NCI-H2196 (cell line): ENCODE measurements at regions not wholly inside any gene's neighbourhood (a gene's known extent, or its start where the extent isn't known, plus 50 kb on each side); places are given as distances from the start of the nearest gene placed in this dataset.
"Not testable (repeated sequence)": the region's sequence is repeated elsewhere in the genome, so short reads cannot be mapped to it uniquely, and the experiment has no call there.

Experiments used
- DNase-seq: peaks from one replicate; lab custom pipeline; 2025; ENCODE audit not compliant: unreplicated experiment; lab: John Stamatoyannopoulos, UW

DNA sequence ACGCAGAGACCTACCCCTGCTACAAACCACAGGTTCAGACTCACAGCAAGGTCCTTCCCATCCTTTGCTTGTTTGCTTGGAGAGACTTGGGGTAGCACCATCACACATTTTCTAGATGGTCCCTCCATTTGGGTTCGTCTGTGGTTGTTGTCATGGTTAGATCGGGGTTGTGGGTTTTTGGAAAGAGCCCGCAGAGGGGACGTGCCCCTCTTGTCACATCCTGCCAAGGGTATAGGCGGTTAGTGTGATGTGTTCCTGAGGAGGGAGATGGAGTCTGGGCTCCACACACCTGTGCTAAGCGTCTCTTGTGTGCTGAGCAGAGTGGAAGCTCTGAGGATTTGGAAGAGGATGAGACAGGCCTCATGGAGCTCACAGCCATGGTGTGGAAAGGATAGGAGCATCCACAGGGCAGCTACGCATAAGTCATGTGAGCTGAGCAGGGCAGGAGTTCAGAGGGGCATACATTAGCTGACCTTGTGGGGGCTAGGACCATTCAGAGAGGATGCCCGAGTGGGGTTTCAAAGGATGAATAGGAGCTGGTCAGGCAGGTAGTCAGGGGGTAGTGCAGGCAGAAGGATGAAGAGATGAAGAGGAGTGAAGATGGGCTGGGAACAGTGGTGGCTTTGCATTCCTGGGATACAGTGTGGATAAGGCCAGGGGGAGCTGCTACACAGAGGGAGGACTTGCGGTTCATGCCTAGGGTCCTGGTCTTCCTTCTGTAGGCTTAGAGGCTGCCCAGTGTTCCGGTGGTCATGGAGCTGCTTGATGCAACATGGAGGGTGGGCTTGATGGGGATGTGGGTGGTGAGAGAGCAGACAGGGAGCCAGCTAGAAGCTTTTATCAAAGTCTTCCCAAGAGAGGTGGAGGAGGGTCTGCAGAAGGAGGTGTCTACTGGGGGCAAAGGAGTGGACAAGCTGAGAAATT lies 62.9 kb downstream of the ACKR3 start:
- no peak for DNase-seq

DNA sequence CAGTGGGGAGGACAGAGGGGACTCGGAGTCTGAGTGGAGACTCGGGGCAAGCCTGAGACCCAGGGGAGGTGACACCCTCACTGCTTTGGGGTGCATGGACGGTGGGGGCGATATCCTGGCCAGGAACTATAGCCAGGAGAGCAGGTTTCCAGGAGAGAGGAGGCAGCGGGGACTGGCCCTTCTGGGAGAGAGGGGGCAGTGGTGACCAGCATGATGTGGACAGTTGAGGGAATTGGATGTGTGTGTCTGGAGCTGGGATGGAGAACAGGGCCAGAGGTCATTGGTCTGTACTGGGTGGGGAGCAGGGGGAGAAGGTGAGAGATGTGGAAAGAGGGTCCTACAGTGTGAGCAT lies 63.6 kb downstream of the ACKR3 start:
- no peak for DNase-seq

DNA sequence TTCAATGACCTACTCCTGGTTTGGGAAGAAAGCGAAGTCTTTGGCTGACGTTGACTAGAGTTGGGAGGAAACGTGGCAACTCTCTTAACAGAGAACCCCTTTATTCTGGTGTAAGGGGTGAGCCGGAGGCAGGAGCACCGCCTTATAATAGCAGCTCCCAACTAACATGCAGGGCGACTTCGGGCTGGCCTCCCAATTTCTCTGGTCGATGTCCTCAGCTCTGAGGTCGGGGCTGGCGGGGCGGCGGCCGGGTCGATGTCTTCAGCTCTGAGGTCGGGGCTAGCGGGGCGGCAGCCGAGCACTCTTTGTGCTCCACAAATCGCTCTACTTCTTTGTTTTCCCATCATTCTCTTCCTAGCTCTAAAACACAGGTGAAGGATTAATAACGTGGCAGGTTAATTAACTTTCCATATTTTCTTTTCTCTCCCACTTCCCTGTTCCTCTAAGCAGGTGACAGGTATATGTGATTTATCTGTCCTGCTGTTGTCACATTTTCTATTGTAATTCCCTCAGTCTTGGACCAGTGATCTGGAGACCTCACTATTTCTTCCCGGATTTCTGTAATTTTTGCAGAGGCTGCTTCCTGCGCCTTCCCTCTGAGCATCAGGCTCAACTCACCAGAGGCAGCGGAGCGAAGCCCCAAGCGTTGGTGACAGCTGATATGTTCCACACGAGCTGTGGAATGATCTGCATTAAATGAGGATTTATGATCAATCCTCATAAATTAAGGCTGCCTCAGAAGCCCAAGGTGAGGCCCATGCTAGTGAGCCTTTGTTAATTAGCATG lies 64.3 kb downstream of the ACKR3 start:
- DNase-seq: no peak

DNA sequence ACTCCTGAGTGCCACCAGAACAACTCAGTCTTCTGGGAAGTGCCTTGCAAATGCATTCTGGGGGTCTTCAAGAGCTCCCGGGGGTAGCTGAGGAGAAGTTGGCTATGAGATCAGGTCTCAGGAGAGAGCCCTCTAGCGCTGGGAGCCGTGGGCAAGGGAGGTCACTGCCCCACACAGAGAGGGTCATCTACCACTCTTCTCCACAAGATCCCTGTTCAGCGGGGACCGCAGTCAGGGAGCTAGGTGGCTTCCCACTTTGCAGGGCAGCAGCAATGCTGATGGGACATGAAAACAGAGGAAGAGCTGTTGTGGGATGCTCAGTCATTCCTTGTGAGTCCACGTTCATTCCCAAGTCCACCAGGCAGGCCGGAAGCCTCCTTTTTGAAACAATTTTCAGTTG lies 66.6 kb downstream of the ACKR3 start:
- no peak for DNase-seq

DNA sequence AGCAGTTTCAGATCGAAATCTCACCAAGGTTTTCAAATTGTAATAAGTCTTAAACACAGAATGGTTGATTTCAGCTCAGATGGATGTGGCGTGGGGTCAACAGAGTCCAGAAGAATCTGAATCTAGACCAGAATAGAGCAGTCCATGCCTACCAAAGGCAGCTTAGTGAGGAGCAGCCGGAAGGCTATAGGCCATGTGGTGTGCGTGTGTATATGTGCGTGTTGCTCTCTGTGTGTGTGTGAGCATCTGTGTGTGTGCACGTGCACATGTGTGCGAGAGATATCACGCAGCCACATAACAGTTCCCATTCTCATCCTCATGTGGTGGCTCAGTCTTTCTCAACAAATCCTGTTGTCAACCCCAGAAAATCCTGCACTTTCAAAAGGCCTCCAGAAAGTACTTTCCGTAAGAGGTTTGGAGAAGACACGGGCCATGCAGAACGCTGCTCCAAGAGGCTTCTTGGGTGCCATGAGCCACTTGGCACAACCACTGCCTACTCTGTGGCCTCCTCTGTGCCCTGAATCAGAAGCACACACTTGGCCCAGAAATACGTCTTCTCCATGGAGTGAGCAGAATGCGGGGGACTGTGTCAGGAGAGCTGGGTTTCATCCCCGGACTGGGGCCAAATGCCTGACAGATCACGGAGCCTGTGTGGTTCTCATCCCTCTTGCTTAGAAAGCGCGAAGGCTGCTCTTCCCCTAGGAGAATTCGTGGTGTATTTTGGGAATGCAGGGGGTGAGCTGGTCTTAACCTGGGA lies 67.3 kb downstream of the ACKR3 start:
- no peak for DNase-seq

DNA sequence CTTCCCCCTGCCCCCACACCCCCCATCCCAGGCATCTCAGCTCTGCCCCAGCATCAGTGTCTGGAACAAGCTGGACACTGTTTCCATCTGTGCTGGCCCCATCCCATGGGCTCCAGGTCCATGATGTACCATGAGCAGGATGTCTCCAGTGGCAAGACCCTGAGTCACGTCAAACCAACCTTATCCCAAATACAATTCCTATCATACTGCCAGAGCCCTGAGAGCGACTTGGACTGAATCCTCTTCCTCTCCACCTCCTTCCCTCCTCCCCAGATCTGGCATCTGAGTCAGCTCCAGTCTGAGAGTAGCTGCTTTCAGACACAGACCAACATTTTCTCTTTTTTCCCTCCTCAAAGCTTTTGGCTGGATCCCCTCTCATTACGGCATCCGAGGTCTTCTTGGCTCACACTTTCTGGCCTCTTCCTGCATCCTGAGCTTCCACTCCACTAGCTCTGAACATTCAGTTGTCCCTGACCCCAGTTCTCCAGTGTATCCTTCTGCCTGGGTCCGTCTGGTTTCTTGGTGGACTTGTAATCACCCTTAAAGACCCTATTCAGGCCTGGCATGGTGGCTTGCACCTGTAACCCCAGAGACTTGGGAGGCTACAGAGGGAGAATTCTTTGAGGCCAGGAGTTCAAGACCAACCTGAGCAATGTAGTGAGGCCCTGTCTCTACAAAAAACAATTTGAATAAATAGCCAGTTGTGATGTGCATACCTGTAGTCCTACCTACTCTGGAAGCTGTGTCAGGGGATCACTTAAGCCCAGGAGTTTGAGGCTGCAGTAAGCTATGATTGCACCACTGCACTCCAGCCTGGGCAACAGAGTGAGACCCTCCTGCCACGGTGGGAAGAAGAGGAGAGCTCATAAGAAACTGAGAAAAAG lies 68.3 kb downstream of the ACKR3 start:
- DNase-seq: no peak

DNA sequence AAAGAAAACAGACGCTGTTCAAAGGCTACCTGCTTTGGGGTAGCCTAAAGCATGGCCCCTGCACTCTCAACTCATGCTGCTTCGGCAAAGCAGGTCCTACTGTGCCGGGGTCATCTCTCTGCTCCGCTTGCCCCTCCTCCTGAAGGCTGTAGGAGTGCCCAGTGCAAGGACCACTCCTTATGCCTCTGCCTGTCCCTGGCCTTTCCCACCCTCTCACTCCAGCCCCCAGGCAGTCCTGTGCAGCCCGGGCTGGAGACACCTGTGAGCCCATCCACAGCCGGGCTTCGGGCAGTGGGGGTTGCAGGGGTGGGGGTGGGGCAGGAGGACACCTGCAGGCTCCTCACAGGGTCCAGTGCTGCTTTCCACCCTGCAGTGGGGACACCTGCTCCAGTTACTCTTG lies 69.1 kb downstream of the ACKR3 start:
- no peak for DNase-seq

DNA sequence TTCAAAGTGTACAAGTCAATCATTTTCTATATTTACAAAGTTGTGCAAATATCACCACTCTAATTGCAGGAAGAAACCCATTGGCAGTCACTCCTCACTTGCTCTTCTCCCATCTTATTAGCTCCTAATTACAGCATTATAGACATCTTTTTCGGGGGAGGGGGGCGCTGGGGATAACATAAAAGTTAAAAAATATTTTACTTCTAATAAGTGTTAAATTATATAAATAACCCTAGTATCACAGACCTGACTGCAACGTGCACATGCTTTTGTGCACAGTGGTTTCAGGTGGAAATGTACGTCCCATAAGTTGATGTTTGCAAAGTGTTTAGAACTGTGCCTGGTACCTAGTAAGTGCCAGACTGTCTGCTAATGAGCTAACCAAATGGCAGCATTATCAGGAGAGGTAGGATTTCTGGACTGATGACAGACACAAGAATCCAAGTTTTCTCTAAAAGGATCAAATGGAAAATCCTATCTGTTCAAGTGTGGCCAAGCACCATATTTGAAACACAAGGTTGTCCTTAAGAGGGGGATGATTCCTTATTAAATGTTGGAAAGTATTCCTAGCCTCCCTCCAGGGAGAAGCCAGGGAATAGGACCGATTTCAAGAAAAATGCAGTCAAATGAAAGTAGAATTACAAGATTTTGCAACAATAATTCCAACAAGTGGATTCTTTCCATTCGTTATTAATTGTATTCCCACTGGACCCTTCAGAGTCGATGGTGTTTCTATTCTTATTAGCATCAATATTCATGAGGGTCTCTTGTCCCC lies 70.0 kb downstream of the ACKR3 start:
- no peak for DNase-seq

DNA sequence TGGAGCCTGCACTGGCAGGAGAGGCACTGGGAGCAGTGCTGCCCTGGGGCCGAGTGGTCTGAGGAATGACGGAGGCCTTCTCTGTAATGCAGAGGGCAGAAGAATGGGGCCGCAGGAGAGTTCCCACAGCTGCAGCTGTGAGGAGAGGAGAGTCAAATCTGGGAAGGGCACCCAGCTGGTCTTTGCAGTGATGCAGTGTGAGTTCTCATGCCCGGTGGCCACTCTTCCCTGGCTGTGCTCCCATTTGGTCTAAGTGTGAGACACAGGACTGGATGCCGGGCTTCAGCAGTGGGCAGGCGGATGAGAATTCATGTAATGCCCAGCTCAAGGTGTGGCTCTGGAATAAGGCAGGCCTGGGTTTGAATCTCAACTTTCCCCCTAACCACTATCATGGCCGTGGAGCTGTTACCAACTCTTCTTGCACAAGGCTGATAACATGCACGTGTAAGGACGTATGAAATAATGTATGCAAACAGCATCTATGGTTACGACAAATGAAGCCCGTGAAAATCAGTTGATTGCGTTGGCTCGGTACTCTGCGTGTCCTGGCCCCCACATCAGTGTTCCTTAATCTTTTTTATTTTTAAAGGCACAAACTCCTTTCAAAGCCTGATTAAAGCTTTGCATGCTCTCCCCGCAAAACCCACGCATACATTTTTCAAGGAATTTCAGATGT lies 71.6 kb downstream of the ACKR3 start:
- DNase-seq: no peak

DNA sequence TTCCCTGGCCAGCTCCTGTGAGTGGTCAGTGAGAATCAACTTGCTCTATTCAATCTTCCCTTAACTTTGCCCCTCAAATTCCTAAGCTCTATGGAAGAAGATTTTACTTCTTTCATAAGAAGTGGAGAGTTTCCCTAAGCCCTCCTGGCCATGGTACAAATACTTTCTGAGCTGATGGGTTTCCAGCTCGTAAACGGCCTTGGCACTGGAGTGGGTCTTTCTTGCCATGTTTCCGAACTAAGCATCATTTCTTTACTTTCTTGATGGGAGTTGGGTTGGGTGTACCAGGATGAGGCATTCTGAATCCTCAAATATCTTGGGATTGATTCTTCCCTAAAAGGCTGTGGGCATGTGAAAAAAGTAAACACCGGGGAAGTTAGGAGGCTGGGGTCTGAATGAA lies 72.5 kb downstream of the ACKR3 start:
- no peak for DNase-seq

DNA sequence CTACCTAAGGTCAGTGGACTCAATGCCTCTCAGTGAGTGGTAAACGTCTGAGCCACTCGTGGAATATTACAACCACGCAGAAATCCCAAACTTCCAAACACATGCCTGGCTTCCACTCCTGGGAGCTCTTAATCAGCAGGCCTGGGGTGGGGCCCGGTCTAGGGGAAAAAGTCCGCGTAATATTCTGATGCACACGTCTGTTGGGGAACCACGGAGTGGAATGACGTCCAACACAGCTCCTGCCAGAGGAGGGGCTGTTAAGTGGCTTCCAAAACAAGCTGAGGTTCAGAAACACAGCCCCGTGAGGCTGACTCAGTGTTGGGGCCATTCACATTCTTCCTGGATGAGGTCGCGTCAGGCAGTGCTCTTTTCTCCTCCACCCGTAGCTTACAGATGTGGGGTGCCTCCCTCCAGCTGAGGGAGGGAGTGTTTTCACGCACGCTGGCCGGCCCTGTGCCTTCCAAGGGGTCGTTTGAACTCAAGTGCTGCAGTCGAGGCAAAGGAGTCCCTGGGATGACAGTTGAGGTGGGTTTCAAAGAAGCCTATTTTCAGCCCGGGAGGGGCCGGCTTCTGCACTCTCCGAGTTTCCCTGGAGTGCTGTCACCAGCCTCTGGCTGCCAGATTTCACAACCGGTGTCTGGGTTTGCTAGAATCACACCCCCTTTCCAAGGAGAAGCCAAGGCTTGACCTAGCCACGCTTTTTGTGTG lies 73.1 kb downstream of the ACKR3 start:
- DNase-seq: no peak

DNA sequence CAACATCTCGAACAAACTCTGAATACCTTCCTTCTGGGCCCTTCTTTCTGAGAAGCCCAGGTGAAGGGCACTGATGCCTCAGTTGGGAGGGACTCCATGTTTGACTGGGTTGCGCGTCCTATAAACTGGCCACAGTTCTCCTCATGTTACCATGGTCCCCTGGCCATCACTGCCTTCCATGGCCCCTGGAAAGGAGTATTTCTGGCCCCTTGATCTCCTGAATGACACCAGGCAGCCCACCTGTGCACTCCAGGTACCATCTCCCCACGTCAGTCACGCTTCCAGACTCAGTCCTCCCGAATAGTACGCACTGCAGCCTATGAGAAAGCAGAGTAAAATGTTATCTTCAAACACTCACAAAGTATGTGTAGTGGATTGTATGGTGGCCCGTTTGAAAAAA lies 73.9 kb downstream of the ACKR3 start:
- no peak for DNase-seq

DNA sequence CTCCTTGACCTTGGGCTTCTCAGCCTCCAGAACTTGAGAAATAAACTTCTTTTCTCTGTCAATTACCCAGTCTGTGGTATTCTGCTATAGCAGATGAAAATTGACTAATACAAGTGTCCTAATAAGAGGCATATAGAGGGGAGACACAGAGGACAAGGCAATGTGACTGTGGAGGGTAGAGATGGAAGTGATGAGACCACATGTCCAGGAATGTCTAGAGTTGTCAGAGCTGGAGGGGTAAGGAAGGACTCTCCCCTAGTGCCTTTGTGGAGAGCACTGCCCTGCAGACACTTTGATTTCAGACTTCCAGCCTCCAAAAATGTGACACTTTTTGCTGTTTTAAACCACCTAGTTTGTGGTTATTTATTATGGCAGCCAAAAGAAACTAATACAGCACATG lies 74.4 kb downstream of the ACKR3 start:
- DNase-seq: no peak

DNA sequence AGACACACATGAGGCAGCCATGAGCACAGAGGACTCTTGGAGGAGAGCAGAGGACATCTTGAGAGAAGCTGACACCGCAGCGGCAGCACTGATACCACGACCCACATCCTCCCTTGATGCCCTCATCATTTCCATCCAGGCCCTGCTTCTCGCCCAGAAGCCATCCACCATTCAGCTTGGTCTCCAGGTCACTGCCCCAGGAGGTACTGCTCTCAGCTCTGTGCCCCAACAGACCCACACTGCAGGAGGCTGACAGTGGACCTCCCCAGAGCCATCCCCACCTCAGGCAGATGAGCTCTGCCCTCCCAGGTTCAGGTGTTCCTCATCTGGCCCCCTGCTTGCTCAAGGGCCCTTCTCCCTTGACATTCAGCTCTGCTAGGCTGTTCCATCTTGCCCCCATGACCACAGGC lies 74.9 kb downstream of the ACKR3 start:
- DNase-seq: no peak

DNA sequence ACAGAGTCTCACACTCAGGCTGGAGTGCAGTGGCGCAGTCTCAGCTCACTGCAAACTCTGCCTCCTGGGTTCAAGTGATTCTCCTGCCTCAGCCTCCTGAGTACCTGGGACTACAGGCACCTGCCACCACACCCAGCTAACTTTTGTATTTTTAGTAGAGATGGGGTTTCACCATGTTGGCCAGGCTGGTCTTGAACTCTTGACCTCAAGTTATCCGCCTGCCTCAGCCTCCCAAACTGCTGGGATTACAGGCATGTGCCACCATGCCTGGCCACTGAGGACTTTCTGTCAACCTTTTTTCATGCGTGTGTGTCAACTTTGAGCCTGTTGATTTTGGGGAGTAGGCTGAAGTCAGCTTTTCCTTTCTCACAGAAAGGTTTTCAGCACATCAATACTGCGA lies 75.5 kb downstream of the ACKR3 start:
- DNase-seq: not testable (repeated sequence)

DNA sequence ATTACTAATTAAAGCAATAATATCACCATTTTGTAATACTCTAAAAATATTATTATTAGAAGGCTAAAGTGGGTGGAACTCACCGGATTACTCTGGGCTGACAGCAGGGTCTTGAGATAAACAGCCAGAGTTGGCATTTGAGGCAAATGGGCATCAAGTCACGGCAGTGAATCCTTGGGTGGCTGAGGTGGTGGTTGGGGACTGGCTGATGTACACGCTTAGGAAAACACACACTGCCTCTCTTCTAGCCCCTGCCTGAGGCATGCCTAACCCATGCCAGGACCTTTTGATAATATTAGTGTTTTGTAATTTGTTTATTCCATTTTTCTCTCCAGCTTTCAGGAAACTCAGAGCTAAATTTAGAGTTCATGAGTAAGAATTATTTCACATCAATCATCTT lies 76.8 kb downstream of the ACKR3 start:
- DNase-seq: no peak

DNA sequence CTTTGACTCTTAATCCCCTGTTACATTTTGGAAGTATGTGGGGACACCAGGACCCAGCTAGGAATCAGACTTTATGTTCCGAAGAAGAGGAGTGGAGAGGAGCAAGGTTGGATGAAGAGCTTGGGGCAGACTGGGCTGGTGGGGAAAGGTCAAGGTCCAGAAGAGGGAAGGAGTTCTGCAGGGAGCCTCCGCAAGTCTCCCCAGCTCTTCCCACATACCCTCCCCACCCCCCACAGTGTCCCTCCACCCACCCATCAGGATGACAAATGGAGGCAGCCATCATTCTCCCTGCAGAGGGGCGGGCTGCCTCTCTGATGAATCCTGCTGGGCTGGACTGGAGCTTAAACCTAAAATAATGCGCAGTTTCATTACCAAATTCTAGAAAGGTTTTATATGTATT lies 77.2 kb downstream of the ACKR3 start:
- no peak for DNase-seq

DNA sequence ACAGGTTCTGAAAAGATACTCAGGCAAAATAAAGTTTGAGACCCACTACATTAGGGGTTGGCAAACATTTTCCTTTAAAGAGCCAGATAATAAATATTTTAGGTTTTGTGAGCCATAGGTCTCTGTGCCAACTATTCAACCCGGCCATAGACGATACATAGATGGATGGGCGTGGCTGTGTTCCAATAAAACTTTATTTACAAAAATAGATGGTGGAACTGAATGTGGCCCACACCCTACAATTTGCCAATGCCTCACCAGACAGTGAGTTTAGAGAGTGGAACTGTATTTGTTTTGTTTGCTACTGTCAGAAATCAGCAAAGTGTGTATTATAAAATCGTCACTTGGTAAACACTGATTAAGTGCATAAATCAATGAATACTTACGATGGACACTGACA lies 78.0 kb downstream of the ACKR3 start:
- no peak for DNase-seq

DNA sequence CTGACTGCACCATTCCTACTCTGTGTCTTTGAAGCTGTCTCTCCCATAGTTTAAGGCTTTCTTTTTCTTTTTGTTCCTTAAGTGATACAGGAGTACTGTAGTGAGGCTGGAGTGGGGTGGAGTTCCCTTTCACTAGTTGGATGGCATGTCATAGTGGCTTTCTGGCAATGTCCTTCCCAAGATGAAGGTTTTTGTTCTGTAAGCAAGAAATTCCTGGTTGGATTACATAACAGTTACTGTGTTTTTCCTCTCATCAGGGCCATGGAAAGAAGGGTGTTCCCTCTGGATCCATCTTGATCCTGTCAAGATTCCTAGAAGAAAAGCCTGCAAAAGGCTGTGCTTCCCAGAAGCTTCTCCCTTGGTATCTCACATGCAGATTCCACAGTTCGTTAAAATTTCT lies 84.2 kb downstream of the ACKR3 start:
- DNase-seq: no peak
